RKO (cell line): ENCODE measurements at regions not wholly inside any gene's neighbourhood (a gene's known extent, or its start where the extent isn't known, plus 50 kb on each side); places are given as distances from the start of the nearest gene placed in this dataset.

Experiments used
- DNase-seq: peaks from one replicate; pipeline ENCODE4 v3.0.0-alpha.2; 2016; ENCODE audit warnings: low spot score

GRCh38 chr2:44879269-44880124 is 62.0 kb upstream of the SIX3 start:
- DNase-seq: no peak

- DNase-seq: no peak
Measured at GRCh38 chr2:44880125-44880483, 61.4 kb upstream of the SIX3 start.

GRCh38 chr2:44881856-44882255 is 59.6 kb upstream of the SIX3 start:
- no peak for DNase-seq

- no peak for DNase-seq
Measured at GRCh38 chr2:44883356-44883755, 58.1 kb upstream of the SIX3 start.

- DNase-seq: no peak
Measured at GRCh38 chr2:44884231-44884630, 57.3 kb upstream of the SIX3 start.

- DNase-seq: no peak
Measured at GRCh38 chr2:44884677-44885076, 56.8 kb upstream of the SIX3 start.

- no peak for DNase-seq
Measured at GRCh38 chr2:44886414-44886813, 55.1 kb upstream of the SIX3 start.

GRCh38 chr2:44889096-44889495 is 52.4 kb upstream of the SIX3 start:
- no peak for DNase-seq
